Fibroblast of villous mesenchyme (primary cell): ENCODE measurements at regions not wholly inside any gene's neighbourhood (a gene's known extent, or its start where the extent isn't known, plus 50 kb on each side); places are given as distances from the start of the nearest gene placed in this dataset.

Experiments used
- DNase-seq: peaks from one replicate; pipeline ENCODE4 v3.0.0-alpha.2; 2010; ENCODE audit warnings: low read depth
- H3K4me3 ChIP-seq: 2 replicates; pipeline ENCODE4 v1.5.1; 2011; ENCODE audit warnings: low read depth, mild to moderate bottlenecking, low read length
- TF ChIP-seq, protein P1 (sequence below): IDR thresholded peaks from 2 replicates; pipeline ENCODE4 v1.5.1; 2012; ENCODE audit warnings: low read depth, mild to moderate bottlenecking, low read length; ENCODE audit not compliant: insufficient read depth

DNA sequence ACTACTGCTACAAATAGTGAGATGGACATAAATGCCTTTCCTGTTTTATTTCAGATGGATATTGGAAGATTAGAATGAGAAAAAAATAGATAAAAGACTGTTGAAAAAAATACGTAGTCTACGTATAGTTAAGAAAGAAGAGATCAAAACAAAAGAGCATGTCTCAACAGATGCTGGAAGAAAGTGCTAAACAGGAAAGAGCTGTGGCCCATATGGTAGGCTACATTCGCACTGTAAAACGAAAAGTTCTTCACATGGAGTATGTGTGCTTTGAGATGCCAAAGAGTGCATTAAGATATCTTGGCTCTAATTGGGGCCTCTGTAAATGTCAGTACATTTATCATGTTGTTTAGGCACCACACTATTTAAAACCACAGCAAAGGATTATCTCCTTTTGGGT is 741.7 kb downstream of the LTN1 start:
- DNase-seq, result no peak
- TF ChIP-seq, protein P1, sequence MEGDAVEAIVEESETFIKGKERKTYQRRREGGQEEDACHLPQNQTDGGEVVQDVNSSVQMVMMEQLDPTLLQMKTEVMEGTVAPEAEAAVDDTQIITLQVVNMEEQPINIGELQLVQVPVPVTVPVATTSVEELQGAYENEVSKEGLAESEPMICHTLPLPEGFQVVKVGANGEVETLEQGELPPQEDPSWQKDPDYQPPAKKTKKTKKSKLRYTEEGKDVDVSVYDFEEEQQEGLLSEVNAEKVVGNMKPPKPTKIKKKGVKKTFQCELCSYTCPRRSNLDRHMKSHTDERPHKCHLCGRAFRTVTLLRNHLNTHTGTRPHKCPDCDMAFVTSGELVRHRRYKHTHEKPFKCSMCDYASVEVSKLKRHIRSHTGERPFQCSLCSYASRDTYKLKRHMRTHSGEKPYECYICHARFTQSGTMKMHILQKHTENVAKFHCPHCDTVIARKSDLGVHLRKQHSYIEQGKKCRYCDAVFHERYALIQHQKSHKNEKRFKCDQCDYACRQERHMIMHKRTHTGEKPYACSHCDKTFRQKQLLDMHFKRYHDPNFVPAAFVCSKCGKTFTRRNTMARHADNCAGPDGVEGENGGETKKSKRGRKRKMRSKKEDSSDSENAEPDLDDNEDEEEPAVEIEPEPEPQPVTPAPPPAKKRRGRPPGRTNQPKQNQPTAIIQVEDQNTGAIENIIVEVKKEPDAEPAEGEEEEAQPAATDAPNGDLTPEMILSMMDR, result no peak
- H3K4me3 ChIP-seq, result no peak overlapping the region

DNA sequence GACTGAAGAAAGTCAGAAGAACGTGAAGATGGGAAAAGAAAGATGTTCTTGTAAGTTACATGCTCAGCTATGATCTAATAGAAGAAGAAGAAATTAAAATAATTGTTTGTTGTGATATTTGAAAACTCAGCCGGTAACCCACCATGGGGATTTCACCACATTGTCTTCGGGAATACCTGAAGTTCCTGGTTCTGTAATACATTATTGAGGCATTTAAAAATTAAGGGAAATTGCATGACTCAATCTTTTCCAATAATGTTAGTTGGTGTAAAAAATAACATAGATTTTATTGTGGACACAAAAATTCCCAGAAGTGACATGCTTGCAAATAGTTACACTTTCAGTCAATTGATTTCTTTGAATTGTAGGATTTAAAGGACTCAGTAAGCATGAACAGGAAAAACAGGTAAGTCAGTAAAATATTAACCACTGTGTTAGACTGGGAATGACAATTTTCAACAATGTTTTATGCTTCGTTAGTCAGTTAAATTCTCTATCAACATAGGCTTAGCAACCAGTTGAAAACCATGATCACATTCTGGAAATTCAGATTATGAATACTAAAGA is 745.1 kb downstream of the LTN1 start:
- no peak overlapping the region for H3K4me3 ChIP-seq
- TF ChIP-seq, protein P1, result no peak
- no peak for DNase-seq

DNA sequence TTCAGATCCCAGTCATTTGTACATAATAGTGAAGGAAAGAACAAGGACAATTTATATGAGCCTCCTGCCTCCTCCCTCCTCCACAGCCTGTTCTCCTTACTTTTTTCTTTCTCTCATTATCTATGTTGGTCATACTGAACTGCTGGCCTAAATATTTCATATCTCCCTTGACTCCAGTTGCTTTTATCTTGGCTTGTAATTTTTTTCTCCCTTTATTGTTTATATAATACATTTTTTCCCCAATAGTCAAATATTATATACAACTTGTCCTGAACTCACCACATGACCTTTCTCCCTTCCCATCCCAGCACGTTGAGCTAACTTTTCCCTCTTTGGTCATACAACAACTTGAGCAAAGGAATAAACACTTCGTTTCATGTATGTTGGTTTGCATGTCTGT is 752.1 kb downstream of the LTN1 start:
- TF ChIP-seq, protein P1, result no peak
- peak; percentile 86 for DNase-seq
- no peak overlapping the region for H3K4me3 ChIP-seq

GRCh38 chr21:28239340-28239739 is 753.3 kb downstream of the LTN1 start:
- no peak overlapping the region for H3K4me3 ChIP-seq
- peak; percentile 64 for DNase-seq
- TF ChIP-seq, protein P1, result no peak

GRCh38 chr21:28237661-28238060 is 755.0 kb downstream of the LTN1 start:
- TF ChIP-seq, protein P1, result no peak
- H3K4me3 ChIP-seq, result no peak overlapping the region
- DNase-seq, result no peak

GRCh38 chr21:28235169-28235895 is 757.3 kb downstream of the LTN1 start:
- DNase-seq, result no peak
- no peak overlapping the region for H3K4me3 ChIP-seq
- TF ChIP-seq, protein P1, result peak; percentile 29
